HG03108 (cell line): ENCODE measurements at regions not wholly inside any gene's neighbourhood (a gene's known extent, or its start where the extent isn't known, plus 50 kb on each side); places are given as distances from the start of the nearest gene placed in this dataset.

Experiments
- ATAC-seq: cut with Tn5 transposase; IDR thresholded peaks from one replicate; pipeline ENCODE4 v1.9.1; 2021; ENCODE audit warnings: moderate library complexity; ENCODE audit not compliant: unreplicated experiment

- ATAC-seq, result no peak
Measured at GRCh38 chr3:72109327-72110259, 324.6 kb upstream of the PROK2 start.

- ATAC-seq, result no peak
Measured at GRCh38 chr3:72105306-72105705, 320.4 kb upstream of the PROK2 start.

GRCh38 chr3:72102112-72102616 lies 317.2 kb upstream of the PROK2 start:
- peak; percentile 34 for ATAC-seq

- ATAC-seq, result no peak
Measured at GRCh38 chr3:72101494-72101893, 316.5 kb upstream of the PROK2 start.

DNA sequence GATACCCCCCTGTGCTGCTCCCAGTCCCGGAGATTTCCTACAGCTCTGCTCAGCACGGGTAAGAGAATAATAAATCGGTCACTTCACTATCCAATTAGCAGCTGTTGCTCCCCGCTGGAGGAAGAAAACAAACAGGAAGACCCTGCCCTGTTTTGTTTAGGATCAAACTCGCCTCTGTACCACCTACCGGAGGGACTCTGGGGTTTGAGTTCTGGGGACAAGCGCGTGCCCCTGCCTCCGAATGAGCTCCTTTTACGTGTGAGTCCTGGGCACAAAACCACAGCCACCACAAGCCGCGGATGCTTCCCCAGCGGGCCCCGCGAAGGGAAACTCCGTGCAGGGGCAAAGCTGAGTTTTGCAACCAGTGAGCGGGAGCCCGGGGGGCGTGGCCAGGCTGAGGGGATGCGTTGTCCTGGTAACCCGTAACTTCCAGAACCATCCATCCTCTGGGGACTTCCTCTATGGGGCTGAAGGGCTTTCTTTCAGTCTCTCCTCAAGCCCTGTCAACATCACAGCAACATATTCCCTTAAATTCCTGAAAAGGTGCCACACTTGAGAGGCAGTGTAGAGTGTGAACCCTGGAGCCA lies 315.7 kb upstream of the PROK2 start:
- peak; percentile 72 for ATAC-seq

DNA sequence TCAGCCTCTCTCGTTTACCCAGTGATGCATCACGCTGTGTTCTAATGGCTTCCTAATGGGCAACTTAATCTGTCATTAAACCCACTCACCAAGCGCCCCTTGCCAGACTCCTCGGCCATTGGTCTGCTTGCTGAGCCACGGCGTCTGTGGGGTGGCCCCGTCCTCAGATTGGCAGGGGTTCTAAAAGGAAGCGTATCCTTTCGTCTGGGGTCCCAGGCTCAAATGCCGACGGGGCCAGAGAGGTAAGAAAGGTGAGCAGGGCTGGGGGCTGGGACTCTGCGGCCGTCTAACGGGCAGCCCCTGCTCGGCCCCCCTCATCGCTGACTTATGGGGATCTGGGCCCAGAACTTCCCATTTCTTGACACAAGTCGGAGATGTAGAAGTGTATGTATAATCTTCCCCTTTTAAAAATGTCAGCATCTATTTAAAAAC lies 315.1 kb upstream of the PROK2 start:
- no peak for ATAC-seq

DNA sequence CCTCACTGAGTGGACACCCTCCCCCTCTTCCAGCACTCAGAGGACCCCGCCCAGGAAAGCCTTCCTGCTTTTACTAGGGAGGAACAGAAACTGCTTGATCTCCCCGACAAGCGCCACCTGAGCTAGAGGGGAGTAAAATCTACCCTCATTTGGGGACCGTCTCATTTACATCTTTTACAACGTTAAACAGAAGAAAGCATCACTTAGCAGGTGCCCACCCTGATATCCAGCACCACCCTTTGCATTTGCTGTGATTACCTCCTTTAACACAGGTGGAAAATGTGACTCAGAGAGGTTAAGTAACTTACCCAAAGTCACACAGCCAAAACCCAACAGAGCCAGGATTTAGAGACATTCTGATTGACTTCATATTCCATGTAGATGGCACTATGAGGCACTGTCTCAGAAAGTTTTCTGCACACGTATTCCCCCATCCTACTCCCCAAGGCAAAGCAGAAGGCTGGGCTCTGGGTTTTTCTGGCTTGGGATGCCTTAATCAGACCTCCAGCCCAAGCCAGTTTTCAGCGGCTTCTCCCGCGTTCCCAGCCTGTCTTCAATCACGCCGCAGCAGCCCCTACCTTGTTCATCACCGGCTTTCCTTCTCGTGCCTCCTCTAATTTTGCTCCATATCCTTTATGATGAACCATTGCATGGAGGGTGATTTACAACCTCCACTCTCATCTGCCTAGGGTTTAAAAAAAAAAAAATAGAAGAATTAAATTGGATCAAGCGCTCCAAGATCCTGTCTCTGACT lies 314.6 kb upstream of the PROK2 start:
- no peak for ATAC-seq

DNA sequence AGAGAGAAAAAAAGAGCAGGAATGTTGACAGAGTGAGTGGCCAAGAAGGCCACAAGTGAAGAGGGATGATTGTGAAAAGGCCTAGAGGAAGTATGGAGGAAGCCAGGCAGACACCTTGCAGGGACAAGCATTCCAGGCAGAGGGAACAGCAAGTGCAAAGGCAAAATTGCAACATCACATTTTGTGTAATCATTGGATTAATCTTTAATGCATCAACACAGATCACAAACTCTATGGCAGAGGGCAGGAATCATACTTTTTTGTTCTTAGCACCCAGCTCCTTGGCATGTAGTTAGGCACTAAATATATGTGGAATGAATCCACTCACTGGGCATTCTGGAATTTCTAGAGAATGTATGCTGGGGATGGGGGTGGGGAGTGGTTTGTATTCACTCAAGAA lies 312.1 kb upstream of the PROK2 start:
- no peak for ATAC-seq

DNA sequence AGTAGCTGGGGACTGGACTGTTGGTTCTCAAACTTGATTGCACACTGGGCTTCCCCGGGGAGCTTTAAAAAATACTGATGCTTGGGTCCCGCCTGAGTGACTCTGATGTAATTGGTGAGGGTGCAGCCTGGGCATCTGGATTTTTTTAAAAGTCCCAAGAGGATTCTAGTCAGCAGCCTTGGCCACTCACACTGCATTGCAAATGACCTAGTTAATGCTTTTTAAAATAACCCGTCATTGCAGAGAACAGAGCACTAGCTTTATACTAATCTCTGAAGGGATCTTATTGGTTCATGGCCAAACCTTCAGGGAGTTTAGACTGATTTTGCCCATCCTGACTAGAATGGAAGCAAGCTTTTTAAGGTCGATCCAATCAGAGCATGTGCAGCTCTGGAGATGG lies 310.6 kb upstream of the PROK2 start:
- ATAC-seq, result no peak

- no peak for ATAC-seq
Measured at GRCh38 chr3:72093992-72094334, 309.0 kb upstream of the PROK2 start.

DNA sequence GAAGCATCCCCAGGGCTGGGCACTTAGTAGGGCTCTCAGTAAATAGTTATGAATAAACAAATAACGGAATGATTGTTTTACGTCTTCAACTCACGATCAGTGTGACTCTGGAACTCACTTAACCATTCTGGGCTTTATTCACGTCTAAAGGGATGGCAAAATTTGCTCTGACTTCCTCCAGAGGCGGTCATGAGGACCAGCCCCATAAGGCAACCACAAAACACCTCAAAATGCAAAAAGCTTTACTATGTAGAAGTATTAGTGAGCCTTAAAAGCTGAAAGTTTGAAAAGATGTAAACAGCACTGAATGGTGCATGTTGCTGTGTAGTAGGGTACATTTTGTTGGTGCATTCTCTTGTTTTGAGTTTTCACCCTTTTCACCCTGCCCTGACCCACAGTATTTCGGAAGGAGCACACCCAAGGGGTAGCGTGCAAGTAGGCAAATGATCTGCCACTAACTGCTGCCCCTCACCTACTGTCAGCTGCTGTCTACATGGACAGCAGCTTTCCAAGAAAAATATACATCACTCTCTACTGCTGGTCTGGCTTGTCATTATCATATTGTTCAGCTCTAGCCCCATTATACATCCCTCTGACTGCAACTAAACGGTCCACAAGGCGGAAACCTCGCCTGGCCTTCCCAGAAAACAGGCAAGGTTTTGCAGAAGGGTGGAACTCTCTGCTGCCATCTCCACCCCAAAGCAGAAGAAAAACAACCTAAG lies 308.5 kb upstream of the PROK2 start:
- ATAC-seq, result peak; percentile 34

- ATAC-seq, result no peak
Measured at GRCh38 chr3:72092778-72093177, 307.8 kb upstream of the PROK2 start.

DNA sequence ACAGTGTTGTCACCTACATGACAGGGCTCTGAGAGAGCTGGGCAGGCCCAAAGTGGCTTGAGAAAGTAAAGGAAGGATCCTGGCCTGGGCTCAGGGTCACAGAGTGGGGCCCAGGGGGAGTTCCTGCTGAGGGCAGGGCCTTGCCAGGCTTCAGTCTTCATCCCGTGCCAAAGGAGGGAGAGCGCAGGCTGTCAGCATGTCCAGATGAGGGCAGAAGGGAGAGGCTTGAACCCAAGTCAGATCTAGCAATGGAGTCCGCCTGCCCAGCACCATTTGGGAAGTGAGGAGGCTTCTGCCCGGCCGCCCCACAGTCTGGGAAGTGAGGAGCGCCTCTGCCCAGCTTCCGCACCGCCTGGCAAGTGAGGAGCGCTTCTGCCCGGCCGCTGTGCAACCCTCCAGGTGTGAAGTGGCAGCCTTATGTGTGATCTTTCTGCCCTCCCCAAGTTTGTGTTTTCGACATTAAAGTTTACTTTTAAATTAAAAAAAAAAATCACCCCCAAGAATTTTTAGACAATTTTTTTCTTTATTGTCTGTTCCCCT lies 303.6 kb upstream of the PROK2 start:
- no peak for ATAC-seq

DNA sequence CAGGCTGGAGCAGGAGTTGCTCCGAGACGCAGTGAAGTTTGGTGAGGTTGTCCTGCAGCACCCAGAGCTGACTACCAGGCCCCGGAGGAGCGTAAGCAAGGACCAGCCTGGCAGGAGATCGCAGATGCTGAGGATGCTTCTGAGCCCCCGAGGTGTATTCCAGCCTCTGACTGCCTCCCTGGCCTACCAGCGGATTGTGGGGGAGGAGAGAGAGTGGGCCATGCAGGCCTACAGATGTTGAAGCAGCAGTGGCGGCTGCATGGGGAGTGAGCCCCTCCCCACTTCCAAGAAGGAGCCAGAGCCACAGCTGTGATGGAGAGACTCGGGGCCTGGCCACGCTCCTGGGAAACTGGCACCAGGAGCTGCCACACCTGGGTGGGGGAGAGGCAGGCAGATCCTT lies 302.5 kb upstream of the PROK2 start:
- ATAC-seq, result no peak

GRCh38 chr3:72086743-72087087 lies 301.8 kb upstream of the PROK2 start:
- no peak for ATAC-seq

- no peak for ATAC-seq
Measured at GRCh38 chr3:72086042-72086742, 301.2 kb upstream of the PROK2 start.

- no peak for ATAC-seq
Measured at GRCh38 chr3:72085036-72085435, 300.1 kb upstream of the PROK2 start.

DNA sequence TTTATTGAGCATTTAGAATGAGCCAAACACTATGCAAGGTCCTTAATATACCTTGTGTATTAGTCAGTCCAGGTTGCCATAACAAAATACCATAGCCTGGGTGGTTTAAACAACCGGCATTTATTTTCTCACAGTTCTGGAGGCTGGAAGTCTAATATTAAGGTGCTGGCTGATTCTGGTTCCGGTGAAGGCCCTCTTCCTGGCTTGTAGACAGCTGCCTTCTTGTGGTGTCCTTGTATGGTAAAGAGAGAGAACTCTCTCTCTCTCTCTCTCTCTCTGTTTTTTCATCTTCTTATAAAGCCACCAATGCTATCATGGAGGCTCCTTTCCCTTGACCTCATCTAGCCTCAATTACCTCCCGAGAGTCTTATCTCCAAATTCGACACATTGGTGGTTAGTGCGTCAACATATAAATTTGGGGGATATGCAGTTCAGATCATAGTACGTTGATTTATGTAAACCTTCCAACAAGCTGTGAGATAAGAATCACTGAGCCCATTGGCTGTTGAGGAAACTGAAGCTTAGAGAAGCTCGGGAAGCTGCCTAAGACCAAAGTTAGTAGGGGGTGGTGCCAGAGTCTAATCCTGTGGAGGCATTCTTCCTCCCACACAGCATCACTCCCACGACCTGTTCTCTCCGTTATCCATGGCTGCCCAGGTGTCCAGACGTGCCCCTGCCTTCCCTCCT lies 298.0 kb upstream of the PROK2 start:
- no peak for ATAC-seq

GRCh38 chr3:72082186-72082715 lies 297.3 kb upstream of the PROK2 start:
- peak; percentile 32 for ATAC-seq
